B cell (primary cell): ENCODE measurements at regions not wholly inside any gene's neighbourhood (a gene's known extent, or its start where the extent isn't known, plus 50 kb on each side); places are given as distances from the start of the nearest gene placed in this dataset.

Source experiments
- ATAC-seq: fragments of 200-7000 bp; cut with Tn5 transposase; one replicate; pipeline ENCODE4 v1.10.0; 2021; ENCODE audit warnings: low read depth, mild to moderate bottlenecking, moderate number of reproducible peaks, moderate library complexity
- CTCF ChIA-PET: fragments of 350-600 bp; sonication (Branson Sonifier 250); formaldehyde crosslinking; loops from one replicate; lab custom pipeline; 2021; ENCODE audit warnings: antibody characterized with exemption, inconsistent platforms; lab: Charles Lee
- POLR2A ChIA-PET: fragments of 350-600 bp; sonication (Branson Sonifier 250); formaldehyde crosslinking; loops from one replicate; lab custom pipeline; 2021; ENCODE audit warnings: antibody characterized with exemption; lab: Charles Lee
- DNase-seq: peaks from one replicate; pipeline ENCODE4 v3.0.0; 2013
- H2AFZ ChIP-seq: 2 replicates; pipeline ENCODE4 v1.6.1; 2012; ENCODE audit warnings: mild to moderate bottlenecking, low read depth, low read length; ENCODE audit not compliant: insufficient read depth, poor library complexity, severe bottlenecking
- H3K27ac ChIP-seq, 2 donors: 1 replicate in 1 of 2; 2 replicates in 1 of 2; pipeline ENCODE4 v1.5.1; 2012 to 2013; ENCODE audit warnings: low read length in 2 of 2, mild to moderate bottlenecking in 2 of 2, moderate library complexity in 1 of 2
- H3K27me3 ChIP-seq, 4 experiments: fragments of 200-600 bp in 1 of 4; sonication (generic) in 1 of 4; replicated peaks in 1 of 4; 1 replicate in 2 of 4; 2 replicates in 2 of 4; pipeline versions ENCODE4 v1.6.1 to v1.7.0; 2013 to 2016; ENCODE audit warnings: low read length in 3 of 4, mild to moderate bottlenecking in 2 of 4, mixed read lengths in 1 of 4, moderate library complexity in 1 of 4; ENCODE audit not compliant: insufficient read depth in 4 of 4, control insufficient read depth in 3 of 4; ENCODE audit errors: control extremely low read depth in 1 of 4
- H3K36me3 ChIP-seq, 2 experiments: replicated peaks in 1 of 2; 1 replicate in 1 of 2; 2 replicates in 1 of 2; pipeline versions ENCODE4 v1.6.1 to v1.7.1; 2013; ENCODE audit warnings: low read length in 1 of 2; ENCODE audit not compliant: insufficient read depth in 2 of 2, control insufficient read depth in 1 of 2; ENCODE audit errors: control extremely low read depth in 1 of 2, extremely low read depth in 1 of 2
- H3K4me1 ChIP-seq, 2 donors: fragments of 200-600 bp in 1 of 2; sonication (generic) in 1 of 2; 1 replicate in 1 of 2; 2 replicates in 1 of 2; pipeline versions ENCODE4 v1.5.1 to v1.6.1; 2013 to 2017; ENCODE audit warnings: low read length in 2 of 2; ENCODE audit not compliant: control insufficient read depth in 2 of 2, insufficient read depth in 2 of 2
- H3K4me2 ChIP-seq: replicated peaks from 2 replicates; pipeline ENCODE3; 2012; ENCODE audit warnings: mild to moderate bottlenecking, low read depth, low read length; ENCODE audit not compliant: poor library complexity, severe bottlenecking
- H3K4me3 ChIP-seq, 5 experiments: fragments of 200-600 bp in 1 of 5; sonication (generic) in 1 of 5; 1 replicate in 3 of 5; 2 replicates in 2 of 5; pipeline versions ENCODE4 v1.5.1 to v1.7.0; 2011 to 2016; ENCODE audit warnings: low read length in 4 of 5, mild to moderate bottlenecking in 4 of 5, low read depth in 2 of 5, control low read depth in 1 of 5, moderate library complexity in 1 of 5; ENCODE audit not compliant: insufficient read depth in 1 of 5; ENCODE audit errors: control extremely low read depth in 1 of 5, extremely low read depth in 1 of 5
- H3K79me2 ChIP-seq: fragments of 200-600 bp; sonication (generic); one replicate; pipeline ENCODE4 v1.6.0; 2016; ENCODE audit warnings: low read length; ENCODE audit not compliant: control insufficient read depth, insufficient read depth
- H3K9ac ChIP-seq: fragments of 200-600 bp; sonication (generic); 2 replicates; pipeline ENCODE4 v1.6.1; 2017; ENCODE audit warnings: mild to moderate bottlenecking, low read length, moderate library complexity
- H3K9me3 ChIP-seq, 3 donors: one replicate each; pipeline versions ENCODE4 v1.6.1 to v1.7.1; 2013; ENCODE audit warnings: low read length in 2 of 3; ENCODE audit not compliant: control insufficient read depth in 2 of 3, insufficient read depth in 1 of 3; ENCODE audit errors: control extremely low read depth in 1 of 3
- H4K20me1 ChIP-seq: 2 replicates; pipeline ENCODE4 v1.6.0; 2012; ENCODE audit warnings: mild to moderate bottlenecking, low read length; ENCODE audit not compliant: insufficient read depth, control insufficient read depth, poor library complexity, severe bottlenecking
- H3K27ac Mint-ChIP-seq: one replicate; pipeline ENCODE4 v1.8.0; 2021; ENCODE audit warnings: mixed read lengths
- H3K27me3 Mint-ChIP-seq: one replicate; pipeline ENCODE4 v1.8.0; 2021; ENCODE audit warnings: mixed read lengths
- H3K4me1 Mint-ChIP-seq: one replicate; pipeline ENCODE4 v1.8.0; 2021; ENCODE audit warnings: mixed read lengths
- H3K4me3 Mint-ChIP-seq: one replicate; pipeline ENCODE4 v1.8.0; 2021; ENCODE audit warnings: mixed read lengths
- H3K9me3 Mint-ChIP-seq: one replicate; pipeline ENCODE4 v1.8.0; 2022; ENCODE audit warnings: mixed read lengths; ENCODE audit not compliant: insufficient read depth
- EZH2 ChIP-seq: IDR thresholded peaks from 2 replicates; pipeline ENCODE4 v1.6.1; 2012; ENCODE audit warnings: borderline replicate concordance, low read depth, mild to moderate bottlenecking, moderate library complexity, low read length; ENCODE audit not compliant: insufficient read depth, poor library complexity, severe bottlenecking
- WGBS: methylation state at CpG from one replicate; pipeline ENCODE4 v1.1.5; 2013; ENCODE audit warnings: missing lambda C conversion rate; ENCODE audit not compliant: insufficient coverage; 5-methylcytosine and 5-hydroxymethylcytosine counted together
- intact Hi-C: fragments of 100-400 bp; cut with micrococcal nuclease; formaldehyde crosslinking; loops from one replicate; pipeline ENCODE4 v1.10.0; 2022
- TF ChIP-seq, protein P1 (sequence below): fragments of 200-600 bp; IDR thresholded peaks from one replicate; pipeline ENCODE4 v1.8.0; 2022; ENCODE audit warnings: antibody characterized with exemption, mild to moderate bottlenecking

DNA sequence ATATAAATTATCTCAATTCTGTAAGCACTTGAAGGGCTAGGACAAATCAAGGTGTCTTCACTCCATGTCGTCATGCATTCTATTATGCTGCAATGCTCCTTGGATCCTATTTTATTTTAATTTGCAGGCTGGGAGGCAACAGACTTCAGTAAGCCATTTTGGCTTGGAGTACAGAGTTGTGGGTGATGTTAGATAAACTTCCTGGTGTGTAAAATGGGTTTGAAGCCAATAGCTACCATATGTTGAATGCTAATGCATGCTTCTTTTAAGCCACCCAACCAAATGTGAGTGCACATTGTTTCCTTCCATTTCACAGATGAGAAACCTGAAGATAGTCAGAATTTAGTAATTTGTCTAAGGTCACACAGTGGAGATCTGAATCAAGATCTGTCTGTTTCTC lies 482.8 kb downstream of the DISC1 start:
- peaks cover 16% of the 10 kb centered on the region for H3K27me3 Mint-ChIP-seq
- Histone ChIP-seq H3K4me3 (no peak overlapping the region), H3K27me3 (peaks cover 0 to 3% (median 0%) of the 10 kb centered on the region in 4 experiments), H3K4me1 (no peaks in the 10 kb centered on the region), H3K4me2 (no peak overlapping the region), H3K27ac (no peak overlapping the region), H3K36me3 (no peaks in the 10 kb centered on the region), H3K9ac (no peak overlapping the region), H3K9me3 (no peaks in the 10 kb centered on the region), H3K79me2 (no peaks in the 10 kb centered on the region), H2AFZ (no peak overlapping the region), H4K20me1 (no peaks in the 10 kb centered on the region)
- no peak for TF ChIP-seq EZH2
- TF ChIP-seq, protein P1, sequence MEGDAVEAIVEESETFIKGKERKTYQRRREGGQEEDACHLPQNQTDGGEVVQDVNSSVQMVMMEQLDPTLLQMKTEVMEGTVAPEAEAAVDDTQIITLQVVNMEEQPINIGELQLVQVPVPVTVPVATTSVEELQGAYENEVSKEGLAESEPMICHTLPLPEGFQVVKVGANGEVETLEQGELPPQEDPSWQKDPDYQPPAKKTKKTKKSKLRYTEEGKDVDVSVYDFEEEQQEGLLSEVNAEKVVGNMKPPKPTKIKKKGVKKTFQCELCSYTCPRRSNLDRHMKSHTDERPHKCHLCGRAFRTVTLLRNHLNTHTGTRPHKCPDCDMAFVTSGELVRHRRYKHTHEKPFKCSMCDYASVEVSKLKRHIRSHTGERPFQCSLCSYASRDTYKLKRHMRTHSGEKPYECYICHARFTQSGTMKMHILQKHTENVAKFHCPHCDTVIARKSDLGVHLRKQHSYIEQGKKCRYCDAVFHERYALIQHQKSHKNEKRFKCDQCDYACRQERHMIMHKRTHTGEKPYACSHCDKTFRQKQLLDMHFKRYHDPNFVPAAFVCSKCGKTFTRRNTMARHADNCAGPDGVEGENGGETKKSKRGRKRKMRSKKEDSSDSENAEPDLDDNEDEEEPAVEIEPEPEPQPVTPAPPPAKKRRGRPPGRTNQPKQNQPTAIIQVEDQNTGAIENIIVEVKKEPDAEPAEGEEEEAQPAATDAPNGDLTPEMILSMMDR: no peak
- ATAC-seq (no peak), DNase-seq (no peak)
- POLR2A ChIA-PET: no interaction called here
- CTCF ChIA-PET: no interaction called here
- WGBS: 88% methylated on average over 1 of the region's 1 CpG
- H3K9me3 Mint-ChIP-seq: peaks cover 3% of the 10 kb centered on the region
- H3K4me1 Mint-ChIP-seq: no peaks in the 10 kb centered on the region
- no peak overlapping the region for H3K4me3 Mint-ChIP-seq
- no peak overlapping the region for H3K27ac Mint-ChIP-seq
- intact Hi-C loops: no loop called here

DNA sequence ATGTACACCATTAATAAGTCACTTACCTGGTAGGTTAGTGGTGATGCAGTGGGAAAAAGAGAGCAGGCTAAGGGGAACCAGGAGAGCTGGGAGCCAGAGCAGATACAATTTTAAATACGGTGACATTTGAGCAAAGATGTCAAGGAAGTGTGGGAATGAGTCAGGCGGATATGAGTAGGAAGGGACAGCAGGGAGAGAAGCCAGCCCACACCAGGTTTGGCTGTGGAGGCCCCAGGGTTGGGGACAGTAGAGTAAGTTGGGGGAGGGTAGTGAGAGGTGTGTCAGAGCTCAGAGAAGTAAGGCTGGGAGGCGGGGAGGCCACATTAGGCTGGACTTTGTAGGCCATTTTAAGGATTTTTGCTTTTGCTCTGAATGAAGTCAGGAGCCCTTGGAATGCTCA lies 482.0 kb downstream of the DISC1 start:
- intact Hi-C loops: no loop called here
- H3K9me3 ChIP-seq: no peaks in the 10 kb centered on the region
- H3K36me3 ChIP-seq: no peaks in the 10 kb centered on the region
- Mint-ChIP-seq H3K4me3 (no peak overlapping the region), H3K27me3 (peaks cover 16% of the 10 kb centered on the region), H3K4me1 (no peaks in the 10 kb centered on the region), H3K9me3 (peaks cover 3% of the 10 kb centered on the region), H3K27ac (no peak overlapping the region)
- H2AFZ ChIP-seq: no peak overlapping the region
- no peak for ATAC-seq
- H3K27ac ChIP-seq: no peak overlapping the region
- no peaks in the 10 kb centered on the region for H4K20me1 ChIP-seq
- DNase-seq: no peak
- peaks cover 0 to 3% (median 0%) of the 10 kb centered on the region in 4 experiments for H3K27me3 ChIP-seq
- no peaks in the 10 kb centered on the region for H3K79me2 ChIP-seq
- H3K4me2 ChIP-seq: no peak overlapping the region
- 80% methylated on average over 3 of the region's 3 CpGs for WGBS
- no peak overlapping the region for H3K9ac ChIP-seq
- TF ChIP-seq, protein P1: no peak
- H3K4me1 ChIP-seq: no peaks in the 10 kb centered on the region
- POLR2A ChIA-PET: no interaction called here
- CTCF ChIA-PET: no interaction called here
- H3K4me3 ChIP-seq: no peak overlapping the region
